Sciatic nerve (tissue), 2 donors: ENCODE measurements at regions not wholly inside any gene's neighbourhood (a gene's known extent, or its start where the extent isn't known, plus 50 kb on each side); places are given as distances from the start of the nearest gene placed in this dataset.

Experiments
- ATAC-seq: fragments of 200-7000 bp; cut with Tn5 transposase; one replicate; pipeline ENCODE4 v1.9.1; 2020; ENCODE audit warnings: mild to moderate bottlenecking, moderate library complexity
- DNase-seq: peaks from one replicate; pipeline ENCODE4 v3.0.0-alpha.2; 2020; ENCODE audit warnings: low spot score
- intact Hi-C: fragments of 100-400 bp; cut with DNase I; formaldehyde crosslinking; loops from one replicate; pipeline ENCODE4 v1.14.2; 2022
- donor health status: DM: no; HTN: no; CAD: no.
- donor health status: DM: no; HTN: no; CAD: no.

DNA sequence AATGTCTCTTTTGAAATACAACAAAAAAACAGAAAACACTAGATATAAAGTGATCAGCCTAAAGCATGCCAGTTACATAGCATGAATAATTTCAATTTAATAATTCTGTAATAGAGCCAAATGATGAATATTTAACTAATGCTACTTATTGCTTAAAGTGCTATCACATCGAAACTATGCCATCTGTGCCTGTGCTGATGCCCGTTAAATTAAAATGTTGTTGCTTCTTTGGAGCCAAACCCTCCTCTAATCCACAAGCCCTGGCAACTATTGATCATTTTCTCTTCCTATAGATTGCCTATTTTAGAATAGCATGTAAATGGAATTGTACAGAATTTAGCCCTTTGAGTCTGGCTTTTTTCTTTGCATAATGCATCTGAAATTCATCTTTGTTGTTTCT is 356.2 kb downstream of the CHSY3 start:
- DNase-seq = no peak
- no peak for ATAC-seq
- intact Hi-C loops = no loop called here

DNA sequence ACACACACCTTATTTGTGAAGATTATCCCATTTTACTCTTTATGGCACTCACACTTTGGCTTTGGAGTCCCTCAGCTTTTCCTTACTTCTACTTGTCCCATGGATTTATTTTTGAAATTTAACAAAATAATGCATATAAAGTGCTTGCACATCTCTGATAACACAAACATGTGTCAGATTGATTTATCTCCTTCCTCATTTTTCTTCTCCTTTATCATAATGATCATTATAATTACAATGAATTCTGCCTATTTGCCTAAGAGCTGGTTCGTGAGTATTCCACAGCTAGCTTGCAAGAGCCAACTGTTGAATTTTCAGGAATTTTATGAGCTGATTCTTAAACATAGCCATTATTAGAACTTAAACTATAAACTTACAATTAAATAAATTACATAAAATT is 347.7 kb downstream of the CHSY3 start:
- no peak for ATAC-seq
- DNase-seq = no peak

DNA sequence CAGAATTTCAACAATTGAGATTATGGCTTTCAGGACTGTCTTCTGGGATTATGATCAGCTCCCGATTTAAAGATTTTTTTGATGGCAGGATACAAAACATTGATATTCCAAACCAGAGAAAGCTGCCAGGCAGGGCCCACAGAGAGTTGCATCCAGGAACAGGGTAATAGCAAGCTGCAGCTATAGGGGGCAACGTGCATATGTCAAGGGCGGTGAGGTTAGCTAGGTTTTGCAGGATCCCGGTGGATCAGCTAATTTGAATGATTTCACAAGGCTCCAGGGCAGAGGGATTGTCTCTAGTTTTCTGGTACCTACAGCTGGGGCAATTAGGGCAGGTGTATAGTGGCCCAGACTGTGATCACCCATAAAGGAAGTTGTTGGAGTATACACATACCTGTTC is 339.4 kb downstream of the CHSY3 start:
- DNase-seq (no peak), ATAC-seq (no peak)
- intact Hi-C loops = no loop called here

More for the DNA sequence above, 347.7 kb downstream of the CHSY3 start:
- intact Hi-C loops = no loop called here

DNA sequence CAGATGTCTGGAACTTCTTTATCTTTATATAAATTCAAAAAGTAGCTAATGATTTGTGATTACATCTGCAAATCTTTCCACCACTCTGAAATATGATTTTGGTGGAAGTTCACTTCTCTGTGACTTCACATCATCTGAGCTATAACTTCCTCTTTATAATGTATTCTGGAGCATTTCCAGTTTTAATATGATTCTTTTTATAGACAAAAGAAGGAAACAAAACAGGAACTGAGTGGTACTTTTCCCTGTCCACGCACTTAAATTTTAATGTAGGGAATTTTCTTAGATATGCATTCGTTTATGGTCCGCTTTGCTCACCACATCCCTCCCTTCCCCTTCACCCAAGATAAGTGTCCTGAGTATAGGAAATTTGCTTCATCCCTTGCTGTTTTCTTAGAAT is 333.5 kb downstream of the CHSY3 start:
- ATAC-seq (no peak), DNase-seq (no peak)
- intact Hi-C loops = no loop called here
